GM21717 (cell line): ENCODE measurements at regions not wholly inside any gene's neighbourhood (a gene's known extent, or its start where the extent isn't known, plus 50 kb on each side); places are given as distances from the start of the nearest gene placed in this dataset.

Source experiments
- ATAC-seq: cut with Tn5 transposase; IDR thresholded peaks from one replicate; pipeline ENCODE4 v1.9.1; 2021; ENCODE audit warnings: mild to moderate bottlenecking, moderate library complexity; ENCODE audit not compliant: unreplicated experiment

DNA sequence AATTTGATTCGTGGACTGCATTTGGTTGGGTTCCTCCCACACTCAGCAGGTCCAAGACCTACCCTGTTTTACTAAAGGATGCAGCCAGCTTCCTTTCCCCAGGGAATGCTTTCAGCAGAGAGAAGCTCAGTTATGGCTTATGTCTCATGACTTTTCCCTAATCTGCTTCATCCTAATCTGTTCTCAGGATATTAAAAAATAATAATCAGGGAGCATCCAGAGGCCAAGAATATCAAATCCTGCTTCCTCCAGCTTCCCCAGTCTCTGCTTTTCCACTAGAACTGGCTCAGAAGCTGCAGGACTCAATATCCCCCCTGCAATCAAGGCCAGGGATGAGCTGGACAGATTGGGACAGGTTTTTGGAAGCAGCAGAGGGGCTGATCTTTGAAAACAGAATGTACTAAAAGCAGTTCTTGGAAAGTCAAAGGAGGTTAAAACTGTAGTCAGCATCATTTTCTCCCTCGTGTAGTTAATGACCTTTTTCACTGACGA is 326.9 kb upstream of the TNP1 start:
- no peak for ATAC-seq

DNA sequence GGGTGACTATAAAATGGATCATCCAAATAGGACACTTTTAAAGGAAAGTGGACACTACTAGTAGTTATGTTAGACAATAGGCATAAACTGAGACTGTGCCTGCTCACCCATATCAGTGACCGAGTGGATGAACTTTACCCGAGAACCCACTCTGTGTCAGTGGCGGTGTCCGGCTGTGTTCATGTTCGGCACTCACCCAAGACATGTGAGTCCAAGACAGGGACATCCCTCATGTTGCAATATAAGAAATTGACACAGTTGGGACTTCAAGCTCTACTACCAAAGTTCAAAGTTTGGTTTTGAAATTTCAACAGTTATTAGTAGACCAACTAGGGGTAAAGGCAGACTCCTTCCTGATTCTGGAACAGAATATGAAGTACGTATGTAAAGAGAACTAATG is 326.3 kb upstream of the TNP1 start:
- ATAC-seq, result no peak

- no peak for ATAC-seq
Measured at GRCh38 chr2:217185265-217185995, 325.6 kb upstream of the TNP1 start.

DNA sequence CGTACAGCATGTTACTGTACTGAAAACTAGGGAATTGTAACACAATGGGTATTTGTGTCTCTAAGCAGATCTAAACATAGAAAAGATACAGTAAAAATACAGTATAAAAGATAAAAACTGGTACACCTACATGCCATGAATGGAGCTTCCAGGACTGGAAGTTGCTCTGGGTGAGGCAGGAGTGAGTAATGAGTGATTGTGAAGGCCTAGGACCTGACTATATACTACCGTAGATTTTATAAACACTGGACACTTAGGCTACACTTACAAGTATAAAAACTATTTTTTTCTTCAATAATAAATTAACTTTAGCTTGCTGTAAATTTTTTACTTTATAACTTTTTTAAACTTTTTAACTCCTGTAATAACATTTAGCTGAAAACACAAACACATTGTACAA is 324.4 kb upstream of the TNP1 start:
- no peak for ATAC-seq

DNA sequence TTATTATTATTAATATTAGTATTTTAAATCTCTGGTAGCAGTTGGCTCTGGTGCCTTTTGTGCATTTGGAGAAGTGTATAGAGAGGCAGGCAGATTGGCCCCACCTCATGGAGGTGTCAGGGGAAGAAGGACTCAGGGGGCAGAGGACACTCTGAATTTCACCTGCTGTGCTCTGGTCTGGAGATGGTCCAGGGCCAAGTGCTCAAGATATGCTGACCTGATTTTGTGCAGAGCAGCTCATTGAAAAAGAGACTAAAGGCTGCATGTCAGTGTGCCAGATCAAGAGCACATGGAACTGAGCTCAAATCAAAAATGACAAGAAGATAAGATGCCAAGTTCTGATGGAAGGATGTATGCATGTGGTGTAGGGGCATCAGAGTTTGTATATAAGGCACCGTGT is 323.6 kb upstream of the TNP1 start:
- ATAC-seq, result no peak

- no peak for ATAC-seq
Measured at GRCh38 chr2:217182926-217183325, 323.1 kb upstream of the TNP1 start.

- ATAC-seq, result no peak
Measured at GRCh38 chr2:217181512-217181911, 321.6 kb upstream of the TNP1 start.

DNA sequence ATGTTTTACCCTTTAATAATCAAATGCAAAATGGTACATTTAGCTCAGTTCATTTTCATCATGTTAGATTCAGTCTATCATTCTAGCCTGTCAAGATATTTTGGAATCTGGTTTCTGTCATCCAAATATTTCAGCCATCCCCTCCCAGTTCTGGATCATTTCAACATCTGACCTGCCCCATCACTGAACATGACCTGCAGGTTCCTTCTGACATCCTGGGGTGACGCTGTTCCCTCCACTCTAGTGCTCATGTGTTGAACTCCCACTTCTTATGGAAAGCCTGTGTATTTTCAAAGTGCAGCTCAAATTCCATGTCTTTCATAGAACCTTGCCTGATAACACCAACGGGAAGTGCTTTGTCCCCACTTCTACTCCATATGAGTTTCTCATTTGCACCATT is 320.0 kb upstream of the TNP1 start:
- ATAC-seq, result no peak

DNA sequence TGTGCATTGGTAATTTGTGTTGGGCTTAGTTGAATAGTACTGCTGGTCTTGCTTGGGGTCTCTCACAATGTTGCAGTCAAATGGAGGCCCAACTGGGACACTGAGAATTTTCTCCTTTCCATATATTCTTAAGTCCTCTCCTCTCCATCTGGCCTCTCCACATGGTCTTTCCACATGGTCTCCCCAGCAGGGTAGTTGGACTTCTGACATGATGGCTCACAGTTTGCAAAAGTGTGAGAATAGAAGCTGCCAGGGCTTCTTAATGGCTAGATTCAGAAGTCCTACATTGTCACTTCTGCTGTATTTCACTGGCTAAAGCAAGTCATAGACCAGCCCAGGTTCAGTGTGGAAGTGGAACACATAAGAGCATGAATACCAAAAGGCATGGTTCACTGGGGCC is 318.5 kb upstream of the TNP1 start:
- ATAC-seq, result no peak

DNA sequence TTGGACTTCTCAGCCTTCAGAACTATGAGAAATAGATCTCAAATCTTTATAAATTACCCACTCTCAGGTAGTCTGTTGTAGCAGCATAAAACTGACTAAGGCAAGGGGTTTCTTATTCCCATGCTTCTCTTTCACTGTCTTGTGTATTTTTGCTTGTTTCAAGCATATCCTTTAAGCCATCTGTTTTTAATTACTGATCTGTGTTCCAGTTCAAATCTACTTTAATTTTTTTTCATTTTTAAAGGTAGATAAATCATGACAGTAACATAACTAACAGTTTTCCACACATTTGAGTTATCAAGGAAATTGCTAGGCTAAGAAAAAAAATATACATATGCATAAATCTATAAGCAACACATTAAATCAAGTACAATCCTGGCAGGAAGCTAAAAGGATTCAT is 317.9 kb upstream of the TNP1 start:
- ATAC-seq, result no peak

DNA sequence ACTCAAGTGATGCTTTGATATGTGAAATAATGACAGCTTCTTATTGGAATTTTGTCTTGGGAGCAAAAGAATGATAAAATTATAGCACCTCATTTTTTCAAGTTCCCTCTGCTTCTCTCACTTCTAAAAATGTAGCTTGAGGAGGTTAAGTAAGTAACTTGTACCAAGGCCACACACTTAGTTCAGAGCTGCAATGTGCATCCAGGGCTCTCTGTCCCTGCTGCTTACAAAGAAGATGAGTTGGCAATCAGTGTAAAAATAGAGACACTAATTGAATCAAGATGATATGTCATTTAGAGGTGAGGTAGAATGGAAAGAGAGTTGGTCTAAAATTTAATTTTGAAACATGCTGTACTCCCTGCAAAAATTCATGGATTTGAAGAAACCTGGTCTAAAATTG is 312.0 kb upstream of the TNP1 start:
- ATAC-seq, result no peak

GRCh38 chr2:217168496-217168895 is 308.6 kb upstream of the TNP1 start:
- ATAC-seq, result no peak

- ATAC-seq, result no peak
Measured at GRCh38 chr2:217167531-217167930, 307.7 kb upstream of the TNP1 start.

DNA sequence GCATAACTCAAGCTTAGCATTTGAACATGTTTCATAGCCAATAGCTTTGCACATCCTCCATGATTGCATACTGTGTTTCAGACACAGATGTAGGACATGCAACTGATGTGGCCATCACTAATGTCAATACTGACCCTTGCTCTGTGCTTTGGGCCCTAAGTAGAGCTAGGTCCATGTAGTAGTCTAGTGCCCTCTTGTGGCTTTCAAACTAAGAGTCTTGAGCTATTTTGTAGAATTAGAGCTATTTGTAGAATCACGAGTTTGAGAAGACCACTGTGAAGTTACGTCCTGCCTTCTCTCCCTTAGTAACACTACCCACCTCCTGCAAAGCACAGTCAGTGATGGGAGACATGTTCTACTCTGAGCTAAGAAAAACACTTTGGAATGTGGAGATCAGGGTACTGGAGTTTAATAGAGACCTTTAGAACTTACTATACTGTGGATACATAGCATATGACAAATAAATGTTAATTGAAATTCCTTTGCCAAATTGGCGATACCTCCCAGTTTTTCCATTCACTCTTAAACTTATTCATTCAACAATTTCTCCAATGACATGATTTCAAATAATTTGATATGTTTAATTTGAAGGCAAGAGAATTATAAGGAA is 306.5 kb upstream of the TNP1 start:
- no peak for ATAC-seq

GRCh38 chr2:217165547-217165946 is 305.7 kb upstream of the TNP1 start:
- ATAC-seq, result no peak

- no peak for ATAC-seq
Measured at GRCh38 chr2:217163987-217164386, 304.1 kb upstream of the TNP1 start.

GRCh38 chr2:217162533-217162932 is 302.7 kb upstream of the TNP1 start:
- no peak for ATAC-seq

GRCh38 chr2:217160978-217161973 is 301.4 kb upstream of the TNP1 start:
- ATAC-seq, result no peak

- ATAC-seq, result no peak
Measured at GRCh38 chr2:217160103-217160743, 300.4 kb upstream of the TNP1 start.

GRCh38 chr2:217158928-217159327 is 299.1 kb upstream of the TNP1 start:
- ATAC-seq, result no peak

GRCh38 chr2:217157581-217157980 is 297.7 kb upstream of the TNP1 start:
- no peak for ATAC-seq
